AG10803 (cell line): ENCODE measurements at regions not wholly inside any gene's neighbourhood (a gene's known extent, or its start where the extent isn't known, plus 50 kb on each side); places are given as distances from the start of the nearest gene placed in this dataset.

Experiments
- DNase-seq: peaks from one replicate; pipeline ENCODE4 v3.0.0; 2010; ENCODE audit warnings: low read depth
- H3K4me3 ChIP-seq: 2 replicates; pipeline ENCODE4 v1.5.1; 2011; ENCODE audit warnings: mild to moderate bottlenecking, low read length, control low read depth
- TF ChIP-seq, protein P1 (sequence below): conservative IDR thresholded peaks from 2 replicates; pipeline ENCODE4 v1.5.1; 2011; ENCODE audit warnings: mild to moderate bottlenecking, low read length, control low read depth, inconsistent platforms

DNA sequence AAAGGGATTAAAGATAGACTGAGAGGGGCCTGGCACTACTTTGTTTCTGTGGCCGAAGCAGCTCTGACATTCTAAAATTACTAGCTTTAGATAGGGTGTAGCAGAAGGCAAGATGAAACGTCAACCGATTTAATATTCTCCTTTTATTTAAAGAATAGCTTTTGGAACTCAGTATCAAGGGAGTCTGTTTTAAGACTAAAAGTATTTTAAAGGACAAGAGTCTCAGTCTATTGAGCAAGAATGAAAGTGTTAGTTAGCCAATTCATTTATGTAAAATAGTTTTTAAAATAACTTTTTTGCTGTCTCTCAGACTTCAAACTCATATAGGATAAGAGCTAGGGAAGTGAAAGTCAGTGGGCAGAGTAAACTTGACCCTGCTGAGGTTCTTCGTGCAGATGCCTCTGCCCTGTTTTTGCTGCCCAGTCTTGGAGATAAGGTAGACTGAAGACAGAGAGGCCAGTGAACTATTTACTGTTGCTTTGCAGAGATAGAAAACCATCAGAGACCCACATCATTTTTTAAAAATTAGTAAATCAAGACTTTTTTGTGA is 1090.9 kb downstream of the ROBO2 start:
- DNase-seq: no peak
- H3K4me3 ChIP-seq: no peak overlapping the region
- TF ChIP-seq, protein P1, sequence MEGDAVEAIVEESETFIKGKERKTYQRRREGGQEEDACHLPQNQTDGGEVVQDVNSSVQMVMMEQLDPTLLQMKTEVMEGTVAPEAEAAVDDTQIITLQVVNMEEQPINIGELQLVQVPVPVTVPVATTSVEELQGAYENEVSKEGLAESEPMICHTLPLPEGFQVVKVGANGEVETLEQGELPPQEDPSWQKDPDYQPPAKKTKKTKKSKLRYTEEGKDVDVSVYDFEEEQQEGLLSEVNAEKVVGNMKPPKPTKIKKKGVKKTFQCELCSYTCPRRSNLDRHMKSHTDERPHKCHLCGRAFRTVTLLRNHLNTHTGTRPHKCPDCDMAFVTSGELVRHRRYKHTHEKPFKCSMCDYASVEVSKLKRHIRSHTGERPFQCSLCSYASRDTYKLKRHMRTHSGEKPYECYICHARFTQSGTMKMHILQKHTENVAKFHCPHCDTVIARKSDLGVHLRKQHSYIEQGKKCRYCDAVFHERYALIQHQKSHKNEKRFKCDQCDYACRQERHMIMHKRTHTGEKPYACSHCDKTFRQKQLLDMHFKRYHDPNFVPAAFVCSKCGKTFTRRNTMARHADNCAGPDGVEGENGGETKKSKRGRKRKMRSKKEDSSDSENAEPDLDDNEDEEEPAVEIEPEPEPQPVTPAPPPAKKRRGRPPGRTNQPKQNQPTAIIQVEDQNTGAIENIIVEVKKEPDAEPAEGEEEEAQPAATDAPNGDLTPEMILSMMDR: no peak

DNA sequence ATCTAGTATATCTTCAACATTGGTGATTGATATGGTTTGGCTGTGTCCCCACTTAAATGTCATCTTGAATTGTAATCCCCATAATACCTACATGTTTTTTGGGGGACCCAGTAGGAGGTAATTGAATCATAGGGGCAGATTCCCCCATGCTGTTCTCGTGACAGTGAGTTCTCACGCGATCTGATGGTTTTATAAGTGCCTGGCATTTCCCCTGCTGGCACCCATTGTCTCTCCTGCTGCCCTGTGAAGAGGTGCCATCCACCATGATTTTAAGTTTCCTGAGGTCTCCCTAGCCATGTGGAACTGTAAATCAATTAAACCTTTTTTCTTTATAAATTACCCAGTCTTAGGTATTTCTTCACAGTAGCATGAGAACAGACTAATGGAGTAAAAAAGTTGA is 1094.6 kb downstream of the ROBO2 start:
- TF ChIP-seq, protein P1: no peak
- H3K4me3 ChIP-seq: no peak overlapping the region
- DNase-seq: no peak

DNA sequence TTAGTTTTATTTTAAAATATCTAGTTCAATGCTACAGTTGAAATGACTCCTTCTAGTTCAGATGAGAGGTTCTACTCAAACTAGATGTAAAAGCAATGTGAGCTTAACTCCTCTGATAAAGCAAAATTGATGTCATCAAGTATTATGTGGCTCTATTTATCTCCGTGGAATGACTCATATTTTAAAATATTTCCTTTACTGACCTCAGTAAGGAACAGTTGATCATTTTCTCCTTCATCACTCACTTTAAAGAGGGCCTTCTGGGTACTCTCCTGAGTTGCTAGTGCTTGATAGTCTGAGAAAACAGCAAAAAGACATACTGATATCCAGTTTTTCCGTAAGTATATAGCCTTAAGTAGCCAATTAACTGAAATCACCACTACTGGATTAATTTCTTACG is 1099.3 kb downstream of the ROBO2 start:
- DNase-seq: peak; percentile 1
- no peak overlapping the region for H3K4me3 ChIP-seq
- TF ChIP-seq, protein P1: no peak

DNA sequence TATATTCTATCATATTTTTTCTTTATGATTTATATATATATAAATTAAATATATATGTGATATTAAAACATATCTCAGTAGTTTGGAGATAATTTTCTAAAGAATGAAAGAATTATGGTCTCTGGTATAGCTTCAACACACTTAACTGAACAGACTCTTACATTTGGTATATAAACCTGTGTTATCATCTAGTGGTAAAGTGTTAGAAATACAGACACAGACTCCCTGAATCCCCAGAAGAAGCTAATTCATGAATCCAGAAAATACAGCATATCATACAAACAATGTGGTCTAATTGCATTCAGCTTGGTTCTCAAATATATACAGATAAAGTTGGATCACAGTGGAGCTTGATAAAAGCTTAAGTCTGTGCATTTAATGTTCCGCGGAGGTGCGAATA is 1100.4 kb downstream of the ROBO2 start:
- TF ChIP-seq, protein P1: no peak
- H3K4me3 ChIP-seq: no peak overlapping the region
- no peak for DNase-seq

DNA sequence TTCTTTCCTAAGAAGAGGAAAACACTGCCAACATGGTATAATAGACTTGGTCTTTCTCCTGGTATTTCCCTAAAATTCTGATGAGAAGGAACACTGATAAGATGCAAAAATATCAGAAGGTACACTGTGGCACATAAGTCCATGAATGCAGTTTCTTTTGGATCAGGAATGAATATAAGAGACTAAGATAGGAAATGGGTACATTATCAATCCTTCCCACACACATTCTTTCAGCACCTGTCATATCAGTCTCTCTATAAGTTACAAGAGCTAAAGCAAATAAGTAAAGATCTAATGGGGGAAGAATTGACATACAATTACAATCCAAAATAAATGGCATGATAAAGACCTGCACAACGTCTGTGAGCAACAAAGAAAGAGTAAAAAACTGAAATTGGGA is 1101.0 kb downstream of the ROBO2 start:
- no peak for DNase-seq
- TF ChIP-seq, protein P1: no peak
- no peak overlapping the region for H3K4me3 ChIP-seq

DNA sequence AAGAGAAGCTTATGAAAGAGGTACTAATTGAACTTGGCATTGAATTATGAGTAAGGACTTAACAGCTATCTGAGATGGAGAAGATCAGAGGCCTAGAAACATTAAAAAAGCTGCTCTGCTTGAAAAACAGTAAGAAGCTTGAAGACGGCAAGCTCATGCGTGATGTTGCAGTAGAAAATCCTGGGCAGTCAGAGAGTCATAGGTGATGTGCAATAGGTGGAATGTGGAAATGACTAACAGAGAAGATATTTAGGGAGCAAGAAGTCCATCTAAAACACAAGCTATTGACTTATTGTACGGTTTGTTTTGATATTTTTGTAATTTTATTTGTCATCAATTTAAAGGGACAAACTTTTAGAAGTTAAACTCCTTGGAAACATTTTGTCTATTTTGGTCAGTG is 1101.4 kb downstream of the ROBO2 start:
- DNase-seq: peak; percentile 13
- TF ChIP-seq, protein P1: no peak

DNA sequence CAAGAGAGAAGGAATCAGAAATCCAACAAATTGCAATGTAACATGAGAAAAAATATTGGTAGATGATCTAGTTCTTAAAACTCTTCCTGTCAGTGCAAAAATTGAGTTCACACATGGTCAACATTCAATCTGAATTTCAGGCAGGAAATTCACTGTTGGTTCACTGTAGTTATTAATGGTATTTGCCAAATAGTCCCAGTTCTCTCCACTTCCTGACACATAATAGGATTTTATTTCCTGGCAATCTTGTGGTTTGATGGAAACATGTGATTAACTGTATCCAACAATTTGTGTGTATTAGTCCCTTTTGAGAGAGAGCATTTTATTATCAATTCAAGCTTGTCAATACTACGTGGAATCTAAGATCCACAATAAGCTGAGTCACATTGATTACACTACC is 1103.1 kb downstream of the ROBO2 start:
- TF ChIP-seq, protein P1: no peak
- H3K4me3 ChIP-seq: no peak overlapping the region
- no peak for DNase-seq

More for the DNA sequence above, 1101.4 kb downstream of the ROBO2 start:
- no peak overlapping the region for H3K4me3 ChIP-seq
